ENCODE measurements at regions not wholly inside any gene's neighbourhood (a gene's known extent, or its start where the extent isn't known, plus 50 kb on each side); places are given as distances from the start of the nearest gene placed in this dataset.

GRCh38 chr2:217553202-217553601 is 449.6 kb downstream of the TNS1 start:
- Histone ChIP-seq H3K4me1 (ENCODE audit: control insufficient read depth in 2 of 2, insufficient read depth in 2 of 2, low read length in 2 of 2) (no peaks in the 10 kb centered on the region), H3K27ac (ENCODE audit: low read length in 2 of 2) (no peak overlapping the region), H3K4me2 (replicated peaks; ENCODE audit: low read depth, low read length, poor library complexity, severe bottlenecking) (no peak overlapping the region), H2AFZ (ENCODE audit: insufficient read depth, low read depth, low read length, poor library complexity, severe bottlenecking) (no peak overlapping the region), H3K9ac (ENCODE audit: low read length) (no peak overlapping the region), H3K4me3 (ENCODE audit: control extremely low read depth in 1 of 5, extremely low read depth in 1 of 5, insufficient read depth in 1 of 5, low read depth in 2 of 5, low read length in 4 of 5) (no peak overlapping the region), H3K9me3 (ENCODE audit: control extremely low read depth in 1 of 3, control insufficient read depth in 2 of 3, insufficient read depth in 1 of 3, low read length in 2 of 3) (no peaks in the 10 kb centered on the region), H4K20me1 (ENCODE audit: control insufficient read depth, insufficient read depth, low read length, poor library complexity, severe bottlenecking) (no peaks in the 10 kb centered on the region), H3K79me2 (ENCODE audit: control insufficient read depth, insufficient read depth, low read length) (no peaks in the 10 kb centered on the region), H3K36me3 (replicated peaks in 1 of 2; ENCODE audit: control extremely low read depth in 1 of 2, control insufficient read depth in 1 of 2, extremely low read depth in 1 of 2, insufficient read depth in 2 of 2, low read length in 1 of 2) (no peaks in the 10 kb centered on the region), H3K27me3 (replicated peaks in 1 of 4; ENCODE audit: control extremely low read depth in 1 of 4, control insufficient read depth in 3 of 4, insufficient read depth in 4 of 4, low read length in 3 of 4) (peaks cover 0 to 2% (median 0%) of the 10 kb centered on the region in 4 experiments)
- ChIA-PET POLR2A (no interaction called here), CTCF (no interaction called here)
- ATAC-seq (ENCODE audit: low read depth) (no peak), DNase-seq (no peak)
- Mint-ChIP-seq H3K27me3 (no peaks in the 10 kb centered on the region), H3K9me3 (ENCODE audit: insufficient read depth) (no peaks in the 10 kb centered on the region), H3K4me3 (no peak overlapping the region), H3K27ac (no peak overlapping the region), H3K4me1 (no peaks in the 10 kb centered on the region)
- TF ChIP-seq CTCF (IDR thresholded peaks at IDR 0.05) (no peak), EZH2 (IDR thresholded peaks at IDR 0.05; ENCODE audit: borderline replicate concordance, insufficient read depth, low read depth, low read length, poor library complexity, severe bottlenecking) (no peak)
- WGBS (ENCODE audit: insufficient coverage), result 76% methylated on average over 4 of the region's 4 CpGs
- intact Hi-C loops (cut with micrococcal nuclease), result no loop called here

- Histone ChIP-seq H4K20me1 (ENCODE audit: control insufficient read depth, insufficient read depth, low read length, poor library complexity, severe bottlenecking) (no peaks in the 10 kb centered on the region), H3K4me3 (ENCODE audit: control extremely low read depth in 1 of 5, extremely low read depth in 1 of 5, insufficient read depth in 1 of 5, low read depth in 2 of 5, low read length in 4 of 5) (no peak overlapping the region), H3K27ac (ENCODE audit: low read length in 2 of 2) (no peak overlapping the region), H3K79me2 (ENCODE audit: control insufficient read depth, insufficient read depth, low read length) (no peaks in the 10 kb centered on the region), H3K27me3 (replicated peaks in 1 of 4; ENCODE audit: control extremely low read depth in 1 of 4, control insufficient read depth in 3 of 4, insufficient read depth in 4 of 4, low read length in 3 of 4) (peaks cover 0 to 2% (median 0%) of the 10 kb centered on the region in 4 experiments), H3K9ac (ENCODE audit: low read length) (no peak overlapping the region), H3K4me1 (ENCODE audit: control insufficient read depth in 2 of 2, insufficient read depth in 2 of 2, low read length in 2 of 2) (no peaks in the 10 kb centered on the region), H3K4me2 (replicated peaks; ENCODE audit: low read depth, low read length, poor library complexity, severe bottlenecking) (no peak overlapping the region), H3K9me3 (ENCODE audit: control extremely low read depth in 1 of 3, control insufficient read depth in 2 of 3, insufficient read depth in 1 of 3, low read length in 2 of 3) (no peaks in the 10 kb centered on the region), H2AFZ (ENCODE audit: insufficient read depth, low read depth, low read length, poor library complexity, severe bottlenecking) (no peak overlapping the region), H3K36me3 (replicated peaks in 1 of 2; ENCODE audit: control extremely low read depth in 1 of 2, control insufficient read depth in 1 of 2, extremely low read depth in 1 of 2, insufficient read depth in 2 of 2, low read length in 1 of 2) (no peaks in the 10 kb centered on the region)
- POLR2A ChIA-PET, result no interaction called here
- ATAC-seq (ENCODE audit: low read depth), result no peak
- DNase-seq, result no peak
- no peak overlapping the region for H3K4me3 Mint-ChIP-seq
- intact Hi-C loops (cut with micrococcal nuclease), result no loop called here
- H3K4me1 Mint-ChIP-seq, result no peaks in the 10 kb centered on the region
- TF ChIP-seq EZH2 (IDR thresholded peaks at IDR 0.05; ENCODE audit: borderline replicate concordance, insufficient read depth, low read depth, low read length, poor library complexity, severe bottlenecking), result no peak
- no peak for TF ChIP-seq CTCF (IDR thresholded peaks at IDR 0.05)
- no peaks in the 10 kb centered on the region for H3K9me3 Mint-ChIP-seq (ENCODE audit: insufficient read depth)
- 80% methylated on average over 2 of the region's 4 CpGs for WGBS (ENCODE audit: insufficient coverage)
- CTCF ChIA-PET, result no interaction called here
- no peaks in the 10 kb centered on the region for H3K27me3 Mint-ChIP-seq
- H3K27ac Mint-ChIP-seq, result no peak overlapping the region
Measured at GRCh38 chr2:217552081-217552480, 450.7 kb downstream of the TNS1 start.
